K562 (cell line): ENCODE measurements at regions not wholly inside any gene's neighbourhood (a gene's known extent, or its start where the extent isn't known, plus 50 kb on each side); places are given as distances from the start of the nearest gene placed in this dataset.

ENCODE experiments used
- ATAC-seq: fragments of 200-7000 bp; cut with Tn5 transposase; 3 replicates; pipeline ENCODE4 v1.9.1; 2020; ENCODE audit warnings: moderate library complexity
- BruUV-seq: library from RNA; stranded (reverse); fragments of 400-500 nt; replicated peaks from 2 replicates; lab custom pipeline; 2021; lab: Mats Ljungman, UMichigan
- CTCF ChIA-PET: fragments of 300-600 bp; formaldehyde crosslinking; extraction: SDS; loops from one replicate; lab custom pipeline; 2021; ENCODE audit warnings: low intra/inter-chr PET ratio; lab: Yijun Ruan, JAX
- POLR2A ChIA-PET: fragments of 300-600, 350-650 bp; sonication (Branson Sonifier 250); formaldehyde crosslinking; extraction: SDS; loops from one replicate; lab custom pipeline; 2021; ENCODE audit warnings: antibody characterized with exemption, inconsistent platforms; lab: Yijun Ruan, JAX
- DNase-seq, 4 experiments: peaks; one replicate each; pipeline versions ENCODE4 v3.0.0 to v3.0.0-alpha.2; 2011 to 2018; ENCODE audit warnings: low spot score in 3 of 4, mixed read lengths in 3 of 4; ENCODE audit errors: extremely low read depth in 1 of 4
- FAIRE-seq: peaks from 2 replicates; lab custom pipeline; 2011; peaks lifted over from hg19 to GRCh38; lab: Jason Lieb, UNC
- H2AFZ ChIP-seq: 2 replicates; pipeline ENCODE4 v1.6.0; 2011; ENCODE audit warnings: low read depth, low read length, control low read depth, inconsistent platforms
- H3K27ac ChIP-seq: fragments of 200-600 bp; 3 replicates; pipeline ENCODE4 v1.8.0; 2011; ENCODE audit warnings: low read depth, mild to moderate bottlenecking, control low read depth, inconsistent platforms, low read length, moderate library complexity, mixed read lengths; ENCODE audit errors: extremely low read depth
- H3K27me3 ChIP-seq, 2 experiments: fragments of 300-600 bp in 1 of 2; 2 replicates in 1 of 2; 3 replicates in 1 of 2; pipeline versions ENCODE4 v1.6.0 to v1.8.0; 2011; ENCODE audit warnings: inconsistent platforms in 2 of 2, low read length in 2 of 2, mild to moderate bottlenecking in 1 of 2, mixed read lengths in 1 of 2, moderate library complexity in 1 of 2; ENCODE audit not compliant: control insufficient read depth in 2 of 2, insufficient read depth in 2 of 2
- H3K36me3 ChIP-seq: fragments of 300-600 bp; 3 replicates; pipeline ENCODE4 v1.8.0; 2011; ENCODE audit warnings: mild to moderate bottlenecking, low read length, inconsistent platforms; ENCODE audit not compliant: control insufficient read depth, insufficient read depth
- H3K4me1 ChIP-seq, 2 experiments: fragments of 200-600 bp in 1 of 2; replicated peaks in 1 of 2; 2 replicates in 1 of 2; 3 replicates in 1 of 2; pipeline versions ENCODE4 v1.5.1 to v1.8.0; 2011; ENCODE audit warnings: inconsistent platforms in 2 of 2, low read length in 2 of 2, mild to moderate bottlenecking in 1 of 2, mixed read lengths in 1 of 2, moderate library complexity in 1 of 2; ENCODE audit not compliant: control insufficient read depth in 2 of 2, insufficient read depth in 2 of 2
- H3K4me2 ChIP-seq: 2 replicates; pipeline ENCODE4 v1.6.1; 2011; ENCODE audit warnings: low read length, control low read depth, inconsistent platforms, mixed read lengths; ENCODE audit not compliant: insufficient read depth
- H3K4me3 ChIP-seq: fragments of 200-600 bp; sonication (generic), shearing (Covaris generic); 2 replicates; pipeline ENCODE4 v1.5.1; 2016; ENCODE audit warnings: control low read depth, inconsistent platforms
- H3K79me2 ChIP-seq: fragments of 200-600 bp; 3 replicates; pipeline ENCODE4 v1.8.0; 2011; ENCODE audit warnings: low read length, inconsistent platforms; ENCODE audit not compliant: control insufficient read depth, insufficient read depth
- H3K9ac ChIP-seq, 2 experiments: 2 replicates each; pipeline versions ENCODE4 v1.6.0 to v1.6.1; 2011; ENCODE audit warnings: low read depth in 2 of 2, low read length in 2 of 2, control low read depth in 1 of 2, inconsistent platforms in 1 of 2, mild to moderate bottlenecking in 1 of 2, mixed read lengths in 1 of 2; ENCODE audit not compliant: insufficient read depth in 1 of 2
- H3K9me1 ChIP-seq: one replicate; pipeline ENCODE4 v1.6.0; 2011; ENCODE audit warnings: inconsistent platforms, mild to moderate bottlenecking, low read length, moderate library complexity; ENCODE audit not compliant: control insufficient read depth, insufficient read depth
- H3K9me3 ChIP-seq: replicated peaks from 2 replicates; pipeline ENCODE4 v1.5.1; 2011; ENCODE audit warnings: low read depth, low read length, inconsistent platforms; ENCODE audit not compliant: control insufficient read depth, insufficient read depth
- H4K20me1 ChIP-seq: replicated peaks from 2 replicates; pipeline ENCODE4 v1.6.1; 2011; ENCODE audit warnings: low read length, inconsistent platforms, mixed read lengths; ENCODE audit not compliant: control insufficient read depth, insufficient read depth
- ARID4B ChIP-seq: sonication (generic); formaldehyde crosslinking; IDR thresholded peaks from 2 replicates; pipeline ENCODE4 v1.8.0; 2022; ENCODE audit warnings: mild to moderate bottlenecking, missing genetic modification reagents
- ETS2 ChIP-seq: IDR thresholded peaks from 2 replicates; pipeline ENCODE4 v1.6.1; 2016; ENCODE audit warnings: borderline replicate concordance, missing genetic modification characterization, mild to moderate bottlenecking, moderate library complexity, missing compliant biosample characterization; ENCODE audit not compliant: poor library complexity, severe bottlenecking
- GABPB1 ChIP-seq: sonication (generic); formaldehyde crosslinking; IDR thresholded peaks from 2 replicates; pipeline ENCODE4 v1.8.0; 2022; ENCODE audit warnings: mild to moderate bottlenecking, missing genetic modification reagents
- GTF2A2 ChIP-seq: IDR thresholded peaks from 2 replicates; pipeline ENCODE4 v1.6.1; 2016; ENCODE audit warnings: mild to moderate bottlenecking, missing genetic modification characterization, missing compliant biosample characterization
- HNRNPLL ChIP-seq: fragments of 200-400 bp; formaldehyde crosslinking; IDR thresholded peaks from 2 replicates; pipeline ENCODE4 v1.6.1; 2017; ENCODE audit warnings: low read length, low read depth, mild to moderate bottlenecking; ENCODE audit not compliant: poor library complexity, severe bottlenecking
- MIER1 ChIP-seq: fragments of 450-650 bp; IDR thresholded peaks from 2 replicates; pipeline ENCODE4 v1.6.1; 2016; ENCODE audit warnings: antibody characterized with exemption, mild to moderate bottlenecking, low read depth
- NFXL1 ChIP-seq: fragments of 450-650 bp; formaldehyde crosslinking; IDR thresholded peaks from 2 replicates; pipeline ENCODE4 v1.4.0; 2021; ENCODE audit warnings: mild to moderate bottlenecking
- NONO ChIP-seq, 2 experiments: fragments of 200-400 bp in 1 of 2; fragments of 450-650 bp in 1 of 2; formaldehyde crosslinking in 1 of 2; IDR thresholded peaks; 2 replicates each; pipeline ENCODE4 v1.6.1; 2017; ENCODE audit warnings: low read depth in 2 of 2, mild to moderate bottlenecking in 2 of 2, moderate library complexity in 2 of 2, low read length in 1 of 2
- RBM17 ChIP-seq: fragments of 200-400 bp; formaldehyde crosslinking; IDR thresholded peaks from 2 replicates; pipeline ENCODE4 v1.6.1; 2017; ENCODE audit warnings: low read depth, mild to moderate bottlenecking, low read length, borderline replicate concordance
- RNF219 ChIP-seq: fragments of 250-450 bp; sonication (Bioruptor Pico); IDR thresholded peaks from 2 replicates; pipeline ENCODE4 v1.5.0; 2022; ENCODE audit warnings: mild to moderate bottlenecking
- TEAD1 ChIP-seq, 2 experiments: fragments of 450-650 bp in 1 of 2; sonication (generic) in 1 of 2; formaldehyde crosslinking; IDR thresholded peaks; 2 replicates each; pipeline versions ENCODE4 v1.4.0 to v1.8.0; 2020 to 2022; ENCODE audit warnings: mild to moderate bottlenecking in 2 of 2, missing genetic modification reagents in 1 of 2
- WGBS: fragments of 100-300 bp; shearing (Covaris generic); methylation state at CpG from one replicate; pipeline ENCODE4 v1.1.6; 2016; ENCODE audit warnings: low coverage, mixed read lengths; ENCODE audit not compliant: insufficient coverage; ENCODE audit errors: missing lambda C conversion rate; 5-methylcytosine and 5-hydroxymethylcytosine counted together
- in situ Hi-C: fragments of 300-500 bp; cut with MboI; formaldehyde crosslinking; loops from 4 replicates; pipeline ENCODE4 v1.15.0; 2018; ENCODE audit warnings: inconsistent platforms, mixed read lengths
- intact Hi-C: fragments of 100-400 bp; cut with micrococcal nuclease; formaldehyde crosslinking; loops from 2 replicates; pipeline ENCODE4 v1.14.2; 2022

- 6% methylated on average over 3 of the region's 3 CpGs for WGBS
- no peaks in the 10 kb centered on the region for H3K9me1 ChIP-seq
- ChIA-PET POLR2A (no interaction called here), CTCF (no interaction called here)
- FAIRE-seq, result no peak
- no peak overlapping the region for H2AFZ ChIP-seq
- intact Hi-C loops (no loop called here), in situ Hi-C loops (no loop called here)
- H3K79me2 ChIP-seq, result no peaks in the 10 kb centered on the region
- no peaks in the 10 kb centered on the region for H3K9me3 ChIP-seq
- no peak overlapping the region for H3K4me3 ChIP-seq
- H3K4me1 ChIP-seq, result no peaks in the 10 kb centered on the region
- no peak overlapping the region for H3K27ac ChIP-seq
- TF ChIP-seq MIER1, result no peak
- TF ChIP-seq RBM17, result no peak
- no peaks in the 10 kb centered on the region for H3K27me3 ChIP-seq
- no peak overlapping the region for H3K4me2 ChIP-seq
- H3K9ac ChIP-seq, result no peak overlapping the region
- DNase-seq, result no peak
- BruUV-seq, result no TSS peak
- ATAC-seq, result no peak
- H4K20me1 ChIP-seq, result no peaks in the 10 kb centered on the region
- no peaks in the 10 kb centered on the region for H3K36me3 ChIP-seq
Measured at GRCh38 chr1:81715391-81715790, 85.3 kb upstream of the ADGRL2 start.

GRCh38 chr1:81714636-81715035 is 86.1 kb upstream of the ADGRL2 start:
- Histone ChIP-seq H2AFZ (no peak overlapping the region), H3K27me3 (no peaks in the 10 kb centered on the region), H3K9me1 (no peaks in the 10 kb centered on the region), H3K9ac (no peak overlapping the region), H3K4me1 (no peaks in the 10 kb centered on the region), H3K79me2 (no peaks in the 10 kb centered on the region), H3K36me3 (no peaks in the 10 kb centered on the region), H3K9me3 (no peaks in the 10 kb centered on the region), H3K4me2 (no peak overlapping the region), H3K4me3 (no peak overlapping the region), H4K20me1 (no peaks in the 10 kb centered on the region), H3K27ac (no peak overlapping the region)
- ATAC-seq (no peak), DNase-seq (no peak), FAIRE-seq (no peak)
- in situ Hi-C loops (no loop called here), intact Hi-C loops (no loop called here)
- ChIA-PET CTCF (no interaction called here), POLR2A (no interaction called here)
- BruUV-seq, result no TSS peak
- TF ChIP-seq GABPB1, result no peak
- no peak for TF ChIP-seq NONO (IDR thresholded peaks at IDR 0.05; ENCODE audit: low read depth in 2 of 2, low read length in 1 of 2)
- TF ChIP-seq HNRNPLL, result no peak
- TF ChIP-seq NFXL1, result no peak
- no peak for TF ChIP-seq ETS2 (tag)
- TF ChIP-seq TEAD1 (CRISPR knock-in tag; IDR thresholded peaks at IDR 0.05), result no peak
- no peak for TF ChIP-seq GTF2A2 (tag)
- TF ChIP-seq RNF219 (CRISPR knock-in tag), result no peak
- no peak for TF ChIP-seq ARID4B (CRISPR knock-in tag)
